HG03103 (cell line): ENCODE measurements at regions not wholly inside any gene's neighbourhood (a gene's known extent, or its start where the extent isn't known, plus 50 kb on each side); places are given as distances from the start of the nearest gene placed in this dataset.

Experiments
- ATAC-seq: cut with Tn5 transposase; IDR thresholded peaks from one replicate; pipeline ENCODE4 v1.9.1; 2021; ENCODE audit warnings: low read depth; ENCODE audit not compliant: unreplicated experiment

GRCh38 chr11:26278354-26278753, 53.6 kb upstream of the ANO3 start:
- no peak for ATAC-seq
